ENCODE measurements at regions not wholly inside any gene's neighbourhood (a gene's known extent, or its start where the extent isn't known, plus 50 kb on each side); places are given as distances from the start of the nearest gene placed in this dataset.

GRCh38 chr12:19015285-19015684, 114.2 kb upstream of the PLEKHA5 start:
- DNase-seq (ENCODE audit: low read depth), result no peak

GRCh38 chr12:19018302-19018970, 111.1 kb upstream of the PLEKHA5 start:
- DNase-seq (ENCODE audit: low read depth), result peak; percentile 84

- DNase-seq (ENCODE audit: low read depth), result no peak
These were observed 108.3 kb upstream of the PLEKHA5 start for GRCh38 chr12:19021240-19021639.

- DNase-seq (ENCODE audit: low read depth), result no peak
These were observed 107.9 kb upstream of the PLEKHA5 start for GRCh38 chr12:19021646-19022045.

- no peak for DNase-seq (ENCODE audit: low read depth)
These were observed 104.0 kb upstream of the PLEKHA5 start for GRCh38 chr12:19025582-19025981.

- no peak for DNase-seq (ENCODE audit: low read depth)
These were observed 103.5 kb upstream of the PLEKHA5 start for GRCh38 chr12:19026034-19026433.

- DNase-seq (ENCODE audit: low read depth), result no peak
These were observed 102.7 kb upstream of the PLEKHA5 start for GRCh38 chr12:19026614-19027488.

- DNase-seq (ENCODE audit: low read depth), result peak; percentile 43
These were observed 99.4 kb upstream of the PLEKHA5 start for GRCh38 chr12:19030180-19030579.

- DNase-seq (ENCODE audit: low read depth), result peak; percentile 43
These were observed 98.9 kb upstream of the PLEKHA5 start for GRCh38 chr12:19030603-19031002.

GRCh38 chr12:19031032-19031431, 98.5 kb upstream of the PLEKHA5 start:
- DNase-seq (ENCODE audit: low read depth), result peak; percentile 96

GRCh38 chr12:19032826-19033225, 96.7 kb upstream of the PLEKHA5 start:
- DNase-seq (ENCODE audit: low read depth), result no peak

- peak; percentile 29 for DNase-seq (ENCODE audit: low read depth)
These were observed 96.3 kb upstream of the PLEKHA5 start for GRCh38 chr12:19033244-19033643.

- no peak for DNase-seq (ENCODE audit: low read depth)
These were observed 94.6 kb upstream of the PLEKHA5 start for GRCh38 chr12:19034937-19035336.

- DNase-seq (ENCODE audit: low read depth), result no peak
These were observed 94.0 kb upstream of the PLEKHA5 start for GRCh38 chr12:19035536-19035935.

GRCh38 chr12:19036673-19037357, 92.7 kb upstream of the PLEKHA5 start:
- DNase-seq (ENCODE audit: low read depth), result peak; percentile 73

- DNase-seq (ENCODE audit: low read depth), result no peak
These were observed 91.3 kb upstream of the PLEKHA5 start for GRCh38 chr12:19038209-19038608.

GRCh38 chr12:19039515-19039914, 90.0 kb upstream of the PLEKHA5 start:
- no peak for DNase-seq (ENCODE audit: low read depth)

GRCh38 chr12:19042221-19042620, 87.3 kb upstream of the PLEKHA5 start:
- DNase-seq (ENCODE audit: low read depth), result no peak

GRCh38 chr12:19044430-19044829, 85.1 kb upstream of the PLEKHA5 start:
- DNase-seq (ENCODE audit: low read depth), result no peak

- no peak for DNase-seq (ENCODE audit: low read depth)
These were observed 84.6 kb upstream of the PLEKHA5 start for GRCh38 chr12:19044891-19045290.

- DNase-seq (ENCODE audit: low read depth), result no peak
These were observed 84.1 kb upstream of the PLEKHA5 start for GRCh38 chr12:19045426-19045825.

GRCh38 chr12:19048943-19049342, 80.6 kb upstream of the PLEKHA5 start:
- peak; percentile 81 for DNase-seq (ENCODE audit: low read depth)

- DNase-seq (ENCODE audit: low read depth), result no peak
These were observed 76.8 kb upstream of the PLEKHA5 start for GRCh38 chr12:19052689-19053088.

All from M059J (cell line).